Fibroblast of upper back skin (primary cell): ENCODE measurements at regions not wholly inside any gene's neighbourhood (a gene's known extent, or its start where the extent isn't known, plus 50 kb on each side); places are given as distances from the start of the nearest gene placed in this dataset.
"Not testable (repeated sequence)": the region's sequence is repeated elsewhere in the genome, so short reads cannot be mapped to it uniquely, and the experiment has no call there.

Experiments used
- DNase-seq: peaks from one replicate; pipeline ENCODE4 v3.0.0-alpha.2; 2013

GRCh38 chr15:92705764-92706163 lies 50.2 kb upstream of the FAM174B start:
- no peak for DNase-seq

GRCh38 chr15:92706201-92706600 lies 50.6 kb upstream of the FAM174B start:
- DNase-seq: no peak

DNA sequence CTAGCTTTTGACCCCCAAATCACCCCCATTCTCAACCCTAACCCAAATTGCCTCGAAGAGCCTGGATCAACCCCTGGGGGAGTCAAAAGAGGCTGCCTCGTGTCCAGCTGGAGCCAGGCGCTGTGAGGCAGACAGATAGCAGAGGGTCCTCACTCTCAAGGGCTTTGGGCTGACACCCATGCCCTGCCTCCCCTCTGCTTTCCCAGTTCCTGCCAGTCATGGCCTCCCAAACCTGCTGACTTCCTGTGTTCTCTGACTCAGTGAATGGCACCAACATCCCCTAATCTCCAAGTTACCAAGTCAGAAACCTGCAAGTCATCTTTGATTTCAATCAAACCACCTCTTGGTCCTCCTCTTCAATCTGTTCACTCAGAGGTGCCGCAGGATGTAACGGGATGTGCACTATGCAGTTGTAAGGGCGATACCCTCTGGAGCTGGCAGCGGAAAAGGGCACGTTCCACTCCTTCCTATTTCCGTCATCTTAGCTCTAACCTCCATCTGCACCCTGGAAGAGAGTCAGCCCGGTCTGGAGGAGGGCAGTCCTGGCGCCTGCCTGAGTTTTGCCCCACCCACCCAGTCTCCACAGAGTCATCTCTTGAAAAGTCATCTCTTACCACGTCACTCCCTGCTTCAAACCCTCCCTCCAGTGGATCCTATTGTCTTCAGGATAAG lies 52.4 kb upstream of the FAM174B start:
- DNase-seq: no peak

GRCh38 chr15:92708635-92709034 lies 53.1 kb upstream of the FAM174B start:
- DNase-seq: no peak

DNA sequence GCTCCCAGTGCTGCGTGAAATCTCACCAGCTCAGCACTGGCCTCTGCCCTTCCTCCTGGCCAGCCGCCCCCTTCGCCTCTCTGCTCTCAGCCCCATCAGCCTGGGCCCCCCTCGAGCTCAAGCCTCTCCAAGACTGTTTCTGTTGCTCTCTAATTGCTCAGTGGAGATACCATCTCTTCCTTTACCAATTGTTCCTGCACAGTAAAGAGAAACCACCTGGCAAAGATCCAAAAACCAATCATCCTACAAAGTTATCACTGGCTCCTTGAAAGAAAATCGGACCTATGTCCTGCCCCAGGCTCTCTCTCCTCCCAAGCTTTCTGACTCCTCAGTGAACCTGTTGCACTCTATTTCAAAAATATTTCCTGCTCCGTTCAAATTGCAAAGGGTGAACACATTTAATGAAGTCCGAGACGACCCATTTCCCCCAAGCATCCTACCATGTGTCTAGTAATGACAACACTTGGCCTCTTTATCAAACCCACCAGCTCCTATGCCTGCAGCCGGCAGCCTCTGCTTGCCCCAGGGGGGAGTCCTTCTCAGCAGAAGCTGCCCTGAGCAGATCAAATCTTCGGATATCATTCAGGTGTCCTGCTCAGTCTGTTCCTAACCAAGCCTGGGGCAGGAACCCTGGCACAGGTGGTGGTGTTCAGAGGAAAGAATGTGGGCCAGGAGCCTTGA lies 53.7 kb upstream of the FAM174B start:
- DNase-seq: no peak

GRCh38 chr15:92711457-92711831 lies 55.9 kb upstream of the FAM174B start:
- DNase-seq: no peak

- DNase-seq: peak; percentile 50
These were observed 58.5 kb upstream of the FAM174B start for GRCh38 chr15:92714077-92714476.

DNA sequence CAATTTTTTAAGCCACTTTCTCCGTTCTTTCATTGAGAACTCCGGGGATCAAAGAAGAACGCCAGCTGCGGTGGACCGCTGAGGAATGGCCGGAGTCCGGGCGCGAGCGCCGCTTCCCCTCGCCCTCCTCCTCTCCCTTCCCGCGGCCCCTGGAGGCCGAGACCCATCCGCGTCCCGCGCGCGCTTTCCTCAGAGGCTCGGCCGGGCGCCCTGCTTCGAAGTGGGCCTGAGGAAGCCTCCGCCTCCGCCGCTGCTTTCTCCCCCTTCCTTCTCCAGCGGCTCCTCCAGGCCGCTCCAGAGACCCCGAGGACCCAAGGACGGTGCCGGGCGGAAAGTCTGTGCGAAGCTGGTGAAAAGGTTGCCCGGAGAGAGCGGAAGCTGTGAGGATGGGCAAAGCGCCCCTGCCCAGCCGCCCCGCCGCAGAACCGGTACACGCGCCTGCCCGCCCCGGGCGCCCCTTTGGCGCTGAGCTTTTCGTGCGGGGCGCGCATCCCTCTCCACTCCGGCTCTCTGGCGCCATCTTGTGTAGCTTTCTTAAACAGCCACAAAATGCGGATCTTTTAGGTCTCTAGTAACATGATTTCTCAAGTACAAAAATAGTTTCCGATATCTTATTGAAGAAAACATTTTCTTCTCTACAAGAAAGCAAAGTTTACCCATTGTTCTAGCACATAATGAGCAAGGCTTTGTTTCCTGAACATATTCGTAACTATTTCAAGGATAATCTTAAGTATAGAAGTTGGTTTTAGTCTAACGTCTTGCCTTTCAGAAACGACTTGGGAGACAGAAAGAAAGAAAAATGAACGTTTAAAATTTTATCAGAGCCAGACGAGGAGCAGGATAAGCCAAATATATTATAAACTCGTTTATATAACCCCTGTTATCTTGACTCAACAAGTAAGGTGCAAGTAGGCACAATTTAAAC lies 59.2 kb upstream of the FAM174B start:
- peak; percentile 71 for DNase-seq

- peak; percentile 74 for DNase-seq
These were observed 60.2 kb upstream of the FAM174B start for GRCh38 chr15:92715758-92716157.

DNA sequence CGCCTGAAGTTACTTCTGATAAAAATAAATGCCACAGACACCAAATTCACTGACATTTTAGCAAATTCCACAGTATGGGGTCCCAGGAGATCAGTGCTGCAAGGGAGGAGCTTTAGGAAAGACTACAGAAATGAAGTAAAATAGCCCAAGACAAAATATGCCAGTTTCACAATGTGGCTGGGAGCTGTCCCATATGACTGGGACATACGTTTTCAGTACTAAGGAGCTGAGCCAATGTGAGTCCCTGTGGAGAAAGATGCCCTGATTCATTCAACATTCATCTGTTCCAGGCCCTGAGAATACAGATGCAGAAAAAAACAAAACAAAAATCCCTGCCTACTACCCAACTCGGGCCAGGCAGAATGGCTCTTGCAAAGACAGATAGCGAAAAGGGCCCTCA lies 63.4 kb upstream of the FAM174B start:
- peak; percentile 6 for DNase-seq

DNA sequence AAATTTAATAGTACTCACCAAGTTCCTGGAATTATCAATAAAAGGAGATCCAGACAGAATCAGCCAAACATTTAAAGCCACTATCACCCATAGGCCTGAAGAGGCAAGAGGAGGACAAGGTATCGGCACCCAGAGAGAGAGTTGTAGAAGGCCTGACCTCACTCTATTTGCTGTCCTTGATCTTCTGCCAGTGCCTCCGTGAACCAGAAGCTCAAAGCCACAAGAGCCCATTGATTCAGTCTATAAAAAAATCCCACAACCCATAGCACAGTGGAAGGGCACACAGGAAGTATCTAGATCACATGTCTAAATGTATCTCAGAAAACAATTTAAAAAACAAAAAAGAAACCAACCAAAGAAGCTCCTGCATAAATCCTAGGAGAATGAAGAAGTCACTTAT lies 68.6 kb upstream of the FAM174B start:
- DNase-seq: no peak

DNA sequence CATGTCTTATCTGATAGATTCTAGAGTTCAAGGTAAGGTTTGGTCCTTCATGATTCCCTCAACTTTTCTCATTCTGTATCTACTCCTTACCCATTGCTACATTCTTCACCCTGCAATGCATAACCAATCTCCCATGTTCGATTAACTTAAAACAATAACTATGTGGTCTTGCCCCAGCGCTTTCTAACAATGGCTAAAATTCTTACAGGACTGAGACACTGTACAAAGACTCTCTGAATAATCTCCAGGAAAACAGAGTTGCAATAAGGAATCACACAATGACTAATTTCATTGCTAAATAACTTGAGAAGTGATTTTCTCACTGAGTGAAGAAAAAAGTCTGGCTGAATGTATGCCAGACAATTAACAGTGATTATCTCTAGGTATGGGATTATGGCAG lies 69.6 kb upstream of the FAM174B start:
- DNase-seq: no peak

DNA sequence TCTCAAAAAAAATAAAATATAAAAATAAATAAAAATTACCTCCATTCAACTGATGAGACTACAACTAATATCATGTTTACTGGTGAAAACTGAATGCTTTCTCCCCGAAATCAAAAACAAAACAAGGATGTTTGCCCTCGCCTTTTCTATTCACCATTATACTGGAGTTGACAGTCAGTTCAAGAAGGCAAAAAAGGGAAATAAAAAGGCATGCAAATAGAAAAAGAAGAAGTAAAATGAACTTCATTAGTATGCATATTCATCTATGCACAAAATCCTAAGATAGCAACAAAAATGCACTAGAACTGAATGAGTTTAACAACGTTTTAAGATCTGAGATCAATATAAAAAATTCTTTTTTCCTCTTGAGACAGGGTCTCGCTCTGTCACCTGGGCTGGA lies 72.7 kb upstream of the FAM174B start:
- no peak for DNase-seq

- no peak for DNase-seq
These were observed 77.7 kb upstream of the FAM174B start for GRCh38 chr15:92733090-92733933.

DNA sequence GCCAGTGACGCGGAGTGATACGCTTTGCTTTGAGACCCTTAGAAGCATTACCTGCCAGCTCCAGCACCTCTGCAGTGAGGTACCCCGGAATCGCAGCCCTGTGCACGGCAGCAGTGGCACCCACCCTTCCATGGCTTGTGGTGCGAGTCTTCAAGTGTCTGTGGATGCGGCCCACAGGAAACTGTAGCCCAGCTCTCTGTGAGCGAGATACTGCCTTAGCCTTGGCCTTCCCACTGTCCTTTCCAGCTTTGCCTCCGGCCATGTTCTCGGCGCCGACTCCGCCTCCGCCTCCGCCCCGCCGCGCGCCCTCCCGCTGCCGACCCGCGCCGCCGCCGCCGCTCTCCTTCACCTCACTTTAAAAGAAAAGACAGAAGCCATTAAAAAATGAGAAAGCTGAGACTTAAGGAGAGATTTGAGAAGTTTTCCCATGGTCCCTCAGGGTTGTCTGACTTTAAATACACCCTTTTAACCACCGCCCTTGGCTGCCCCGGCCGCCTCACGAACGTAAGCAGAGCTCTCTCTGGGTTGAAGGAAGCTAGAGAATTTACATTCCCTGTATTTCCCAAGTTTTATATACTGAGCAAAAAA lies 78.5 kb upstream of the FAM174B start:
- peak; percentile 22 for DNase-seq

GRCh38 chr15:92739246-92739645 lies 83.7 kb upstream of the FAM174B start:
- not testable (repeated sequence) for DNase-seq

DNA sequence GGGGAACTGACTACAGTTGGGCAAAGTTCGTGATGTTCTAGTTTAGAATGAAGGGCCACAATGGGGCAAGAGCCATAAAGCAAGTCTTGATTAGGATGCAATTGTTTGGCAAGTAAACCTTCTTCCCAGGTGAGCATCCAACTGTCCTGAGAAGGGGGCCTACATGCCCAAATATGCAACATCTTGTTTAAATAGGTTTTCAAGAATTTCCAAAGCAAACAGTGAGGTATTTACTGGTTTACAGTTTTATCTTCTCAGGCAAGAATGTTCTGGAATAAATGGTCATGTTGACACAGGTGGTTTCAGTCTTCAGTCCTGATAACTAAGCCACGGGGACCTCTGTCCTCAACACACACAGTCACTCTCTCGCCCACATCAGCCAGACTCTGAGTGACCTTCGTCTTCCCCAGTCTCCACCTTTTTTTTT lies 90.3 kb upstream of the FAM174B start:
- DNase-seq: no peak

GRCh38 chr15:92747047-92747446 lies 91.5 kb upstream of the FAM174B start:
- DNase-seq: no peak

DNA sequence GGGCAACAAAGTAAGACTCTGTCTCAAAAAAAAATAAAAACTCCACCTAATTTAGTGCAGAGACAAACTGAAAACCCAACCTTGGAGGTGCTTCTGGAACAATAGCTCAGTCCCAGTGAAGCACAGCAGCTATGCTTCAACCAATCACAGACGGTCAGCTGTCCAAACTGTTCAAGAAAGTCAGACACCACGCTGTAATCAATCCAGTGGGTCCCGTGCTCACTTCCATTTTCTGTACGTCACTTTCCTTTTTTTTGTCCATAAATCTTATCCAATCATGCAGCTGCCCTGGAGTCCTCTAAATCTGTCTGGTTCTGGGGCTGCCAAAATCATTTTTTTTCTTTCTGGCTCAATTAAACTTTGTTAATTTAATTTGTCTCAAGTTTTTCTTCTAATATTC lies 93.6 kb upstream of the FAM174B start:
- no peak for DNase-seq

DNA sequence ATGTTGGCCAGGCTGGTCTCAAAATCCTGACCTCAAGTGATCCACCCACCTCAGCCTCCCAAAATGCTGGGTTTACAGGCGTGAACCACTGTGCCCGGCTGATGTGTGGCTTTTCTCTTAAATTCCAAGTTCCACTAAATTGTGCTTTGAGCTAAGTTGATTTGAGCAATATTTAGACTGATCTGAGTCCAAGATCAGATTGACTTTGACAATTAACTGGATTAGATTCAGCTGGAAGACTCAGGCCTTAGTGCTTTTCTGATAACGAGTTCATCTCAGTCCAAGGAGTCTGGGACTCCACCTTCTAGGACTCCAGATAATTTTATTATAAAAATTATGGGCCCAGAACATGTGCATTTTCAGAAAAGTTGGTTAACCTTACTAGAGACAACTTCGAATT lies 94.4 kb upstream of the FAM174B start:
- no peak for DNase-seq

DNA sequence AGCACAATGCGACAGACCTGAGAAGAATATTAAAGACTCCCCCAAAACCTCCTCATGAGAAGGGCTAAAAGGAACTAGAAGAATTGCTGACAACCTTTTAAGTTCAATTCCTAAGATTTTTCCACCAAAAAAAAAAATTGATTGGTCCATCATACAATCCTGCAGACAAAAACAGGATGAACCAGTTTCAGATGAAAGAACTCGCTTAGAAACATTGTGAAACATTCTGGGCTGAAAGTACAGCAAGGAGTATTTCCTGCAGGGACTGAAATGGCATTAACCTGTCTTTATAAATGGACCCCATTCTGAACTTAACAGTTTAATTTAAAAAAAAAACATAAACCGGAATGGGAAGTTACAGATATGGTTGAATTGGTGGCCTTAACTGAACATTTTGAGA lies 96.0 kb upstream of the FAM174B start:
- no peak for DNase-seq

- no peak for DNase-seq
These were observed 98.0 kb upstream of the FAM174B start for GRCh38 chr15:92753591-92753990.
